ENCODE measurements at regions not wholly inside any gene's neighbourhood (a gene's known extent, or its start where the extent isn't known, plus 50 kb on each side); places are given as distances from the start of the nearest gene placed in this dataset.

DNA sequence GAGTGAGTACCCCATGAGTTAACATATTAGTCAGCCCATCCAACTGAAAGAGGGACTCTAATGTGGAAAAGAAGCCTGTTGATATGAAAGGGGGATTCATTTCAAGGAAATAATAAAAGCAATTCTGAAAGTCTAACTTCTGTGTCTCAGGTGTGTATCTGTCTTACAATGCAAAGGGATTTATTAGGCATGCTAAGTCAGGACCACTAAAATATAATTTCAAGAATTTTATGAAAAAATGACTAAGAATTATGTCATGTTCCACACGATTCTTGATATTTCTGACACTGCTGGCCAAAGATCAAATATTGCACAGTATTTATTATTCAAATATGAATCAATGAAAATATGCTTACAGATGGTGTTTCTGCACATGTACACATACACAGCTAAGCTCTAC is 130.8 kb downstream of the KLF12 start:
- Histone ChIP-seq H3K27me3 (ENCODE audit: insufficient read depth, low read length) (no peaks in the 10 kb centered on the region), H3K27ac (ENCODE audit: low read depth, low read length) (no peak overlapping the region), H3K4me3 (ENCODE audit: insufficient read depth, low read depth, low read length) (no peak overlapping the region), H3K9me3 (ENCODE audit: insufficient read depth, low read depth, low read length) (no peaks in the 10 kb centered on the region), H3K4me2 (ENCODE audit: low read length) (no peak overlapping the region), H3K9ac (ENCODE audit: low read length) (no peak overlapping the region), H3K36me3 (ENCODE audit: insufficient read depth, low read length) (no peaks in the 10 kb centered on the region), H4K20me1 (ENCODE audit: insufficient read depth, low read length) (peaks cover 41% of the 10 kb centered on the region), H3K79me2 (ENCODE audit: insufficient read depth, low read length) (peaks cover 46% of the 10 kb centered on the region), H2AFZ (ENCODE audit: low read depth, low read length) (no peak overlapping the region), H3K4me1 (ENCODE audit: insufficient read depth, low read length) (no peaks in the 10 kb centered on the region)
- Mint-ChIP-seq H3K36me3 (ENCODE audit: low read depth, unreplicated experiment) (peaks cover 2% of the 10 kb centered on the region), H3K27me3 (ENCODE audit: low read depth, unreplicated experiment) (no peaks in the 10 kb centered on the region), H3K4me3 (ENCODE audit: unreplicated experiment) (no peak overlapping the region), H3K9me3 (ENCODE audit: unreplicated experiment) (no peaks in the 10 kb centered on the region), H3K4me1 (ENCODE audit: low read depth, unreplicated experiment) (peaks cover 3% of the 10 kb centered on the region), H3K27ac (ENCODE audit: unreplicated experiment) (no peak overlapping the region)
- TF ChIP-seq, protein P1, sequence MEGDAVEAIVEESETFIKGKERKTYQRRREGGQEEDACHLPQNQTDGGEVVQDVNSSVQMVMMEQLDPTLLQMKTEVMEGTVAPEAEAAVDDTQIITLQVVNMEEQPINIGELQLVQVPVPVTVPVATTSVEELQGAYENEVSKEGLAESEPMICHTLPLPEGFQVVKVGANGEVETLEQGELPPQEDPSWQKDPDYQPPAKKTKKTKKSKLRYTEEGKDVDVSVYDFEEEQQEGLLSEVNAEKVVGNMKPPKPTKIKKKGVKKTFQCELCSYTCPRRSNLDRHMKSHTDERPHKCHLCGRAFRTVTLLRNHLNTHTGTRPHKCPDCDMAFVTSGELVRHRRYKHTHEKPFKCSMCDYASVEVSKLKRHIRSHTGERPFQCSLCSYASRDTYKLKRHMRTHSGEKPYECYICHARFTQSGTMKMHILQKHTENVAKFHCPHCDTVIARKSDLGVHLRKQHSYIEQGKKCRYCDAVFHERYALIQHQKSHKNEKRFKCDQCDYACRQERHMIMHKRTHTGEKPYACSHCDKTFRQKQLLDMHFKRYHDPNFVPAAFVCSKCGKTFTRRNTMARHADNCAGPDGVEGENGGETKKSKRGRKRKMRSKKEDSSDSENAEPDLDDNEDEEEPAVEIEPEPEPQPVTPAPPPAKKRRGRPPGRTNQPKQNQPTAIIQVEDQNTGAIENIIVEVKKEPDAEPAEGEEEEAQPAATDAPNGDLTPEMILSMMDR (IDR thresholded peaks at IDR 0.05; ENCODE audit: insufficient read depth, low read depth, low read length): no peak
- TF ChIP-seq EZH2 (IDR thresholded peaks at IDR 0.05; ENCODE audit: insufficient read depth, low read length): no peak
- no peak for FAIRE-seq
- no peak for DNase-seq (ENCODE audit: low read depth)

DNA sequence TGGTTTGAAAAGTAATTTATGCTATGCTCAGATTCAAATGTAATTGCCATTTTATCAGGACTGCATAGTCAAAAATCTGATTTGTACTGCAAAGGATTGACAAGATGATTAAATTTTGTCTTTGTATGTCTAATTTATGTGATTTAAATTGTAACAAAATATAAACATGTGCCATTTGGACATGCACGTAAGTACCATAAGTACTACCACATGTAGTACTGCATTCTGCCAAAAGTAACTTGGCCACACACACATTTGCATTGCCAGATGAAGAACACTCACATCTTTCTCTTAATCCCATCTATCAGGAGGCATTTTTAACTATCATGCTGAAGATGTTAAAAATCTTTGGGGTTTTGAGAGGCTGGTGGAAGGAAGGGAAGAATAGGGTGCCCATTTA is 133.3 kb downstream of the KLF12 start:
- H3K4me3 Mint-ChIP-seq (ENCODE audit: unreplicated experiment): no peak overlapping the region
- Histone ChIP-seq H3K4me2 (ENCODE audit: low read length) (no peak overlapping the region), H3K9me3 (ENCODE audit: insufficient read depth, low read depth, low read length) (no peaks in the 10 kb centered on the region), H3K4me1 (ENCODE audit: insufficient read depth, low read length) (no peaks in the 10 kb centered on the region), H3K9ac (ENCODE audit: low read length) (no peak overlapping the region), H3K27ac (ENCODE audit: low read depth, low read length) (no peak overlapping the region), H3K79me2 (ENCODE audit: insufficient read depth, low read length) (peaks cover 61% of the 10 kb centered on the region), H4K20me1 (ENCODE audit: insufficient read depth, low read length) (peaks cover 46% of the 10 kb centered on the region), H2AFZ (ENCODE audit: low read depth, low read length) (no peak overlapping the region), H3K36me3 (ENCODE audit: insufficient read depth, low read length) (no peaks in the 10 kb centered on the region), H3K4me3 (ENCODE audit: insufficient read depth, low read depth, low read length) (no peak overlapping the region), H3K27me3 (ENCODE audit: insufficient read depth, low read length) (no peaks in the 10 kb centered on the region)
- TF ChIP-seq, protein P1 (IDR thresholded peaks at IDR 0.05; ENCODE audit: insufficient read depth, low read depth, low read length): no peak
- no peak for TF ChIP-seq EZH2 (IDR thresholded peaks at IDR 0.05; ENCODE audit: insufficient read depth, low read length)
- FAIRE-seq (no peak), DNase-seq (ENCODE audit: low read depth) (no peak)
- H3K36me3 Mint-ChIP-seq (ENCODE audit: low read depth, unreplicated experiment): no peaks in the 10 kb centered on the region
- H3K27me3 Mint-ChIP-seq (ENCODE audit: low read depth, unreplicated experiment): no peaks in the 10 kb centered on the region
- H3K9me3 Mint-ChIP-seq (ENCODE audit: unreplicated experiment): no peaks in the 10 kb centered on the region
- H3K27ac Mint-ChIP-seq (ENCODE audit: unreplicated experiment): no peak overlapping the region
- H3K4me1 Mint-ChIP-seq (ENCODE audit: low read depth, unreplicated experiment): peaks cover 3% of the 10 kb centered on the region

DNA sequence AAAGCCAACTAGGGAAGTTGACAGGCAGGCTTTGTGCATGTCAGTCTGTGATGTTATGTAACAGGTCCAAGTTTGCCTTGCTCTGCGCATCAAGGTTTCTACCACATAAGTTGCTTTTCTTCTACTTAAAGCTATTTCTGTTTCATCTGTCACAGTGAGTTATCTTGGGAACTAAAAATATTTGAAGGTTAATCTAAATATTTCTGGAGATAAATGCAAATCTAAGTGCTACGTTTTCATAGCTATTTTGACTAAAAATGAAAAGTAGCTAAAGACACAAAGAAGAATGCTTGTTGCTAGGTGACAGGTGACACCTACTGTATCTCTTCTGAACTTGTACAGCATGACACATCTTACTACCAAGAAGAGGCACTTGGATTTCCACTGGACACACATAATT is 135.6 kb downstream of the KLF12 start:
- H3K27me3 Mint-ChIP-seq (ENCODE audit: low read depth, unreplicated experiment): no peaks in the 10 kb centered on the region
- TF ChIP-seq EZH2 (IDR thresholded peaks at IDR 0.05; ENCODE audit: insufficient read depth, low read length): no peak
- TF ChIP-seq, protein P1 (IDR thresholded peaks at IDR 0.05; ENCODE audit: insufficient read depth, low read depth, low read length): no peak
- no peak overlapping the region for H3K4me3 Mint-ChIP-seq (ENCODE audit: unreplicated experiment)
- Histone ChIP-seq H3K9me3 (ENCODE audit: insufficient read depth, low read depth, low read length) (no peaks in the 10 kb centered on the region), H3K4me3 (ENCODE audit: insufficient read depth, low read depth, low read length) (no peak overlapping the region), H3K36me3 (ENCODE audit: insufficient read depth, low read length) (no peaks in the 10 kb centered on the region), H2AFZ (ENCODE audit: low read depth, low read length) (no peak overlapping the region), H3K4me2 (ENCODE audit: low read length) (no peak overlapping the region), H3K9ac (ENCODE audit: low read length) (no peak overlapping the region), H3K4me1 (ENCODE audit: insufficient read depth, low read length) (no peaks in the 10 kb centered on the region), H4K20me1 (ENCODE audit: insufficient read depth, low read length) (peaks cover 46% of the 10 kb centered on the region), H3K27ac (ENCODE audit: low read depth, low read length) (no peak overlapping the region), H3K27me3 (ENCODE audit: insufficient read depth, low read length) (no peaks in the 10 kb centered on the region), H3K79me2 (ENCODE audit: insufficient read depth, low read length) (peaks cover 55% of the 10 kb centered on the region)
- FAIRE-seq (no peak), DNase-seq (ENCODE audit: low read depth) (no peak)
- H3K36me3 Mint-ChIP-seq (ENCODE audit: low read depth, unreplicated experiment): no peaks in the 10 kb centered on the region
- H3K4me1 Mint-ChIP-seq (ENCODE audit: low read depth, unreplicated experiment): peaks cover 3% of the 10 kb centered on the region
- H3K9me3 Mint-ChIP-seq (ENCODE audit: unreplicated experiment): no peaks in the 10 kb centered on the region
- no peak overlapping the region for H3K27ac Mint-ChIP-seq (ENCODE audit: unreplicated experiment)
